K562 (cell line): ENCODE measurements at regions not wholly inside any gene's neighbourhood (a gene's known extent, or its start where the extent isn't known, plus 50 kb on each side); places are given as distances from the start of the nearest gene placed in this dataset.

Source experiments
- ATAC-seq: fragments of 200-7000 bp; cut with Tn5 transposase; 3 replicates; pipeline ENCODE4 v1.9.1; 2020; ENCODE audit warnings: moderate library complexity
- BruUV-seq: library from RNA; stranded (reverse); fragments of 400-500 nt; replicated peaks from 2 replicates; lab custom pipeline; 2021; lab: Mats Ljungman, UMichigan
- CTCF ChIA-PET: fragments of 300-600 bp; formaldehyde crosslinking; extraction: SDS; loops from one replicate; lab custom pipeline; 2021; ENCODE audit warnings: low intra/inter-chr PET ratio; lab: Yijun Ruan, JAX
- POLR2A ChIA-PET: fragments of 300-600, 350-650 bp; sonication (Branson Sonifier 250); formaldehyde crosslinking; extraction: SDS; loops from one replicate; lab custom pipeline; 2021; ENCODE audit warnings: antibody characterized with exemption, inconsistent platforms; lab: Yijun Ruan, JAX
- DNase-seq, 4 experiments: peaks; one replicate each; pipeline versions ENCODE4 v3.0.0 to v3.0.0-alpha.2; 2011 to 2018; ENCODE audit warnings: low spot score in 3 of 4, mixed read lengths in 3 of 4; ENCODE audit errors: extremely low read depth in 1 of 4
- FAIRE-seq: peaks from 2 replicates; lab custom pipeline; 2011; peaks lifted over from hg19 to GRCh38; lab: Jason Lieb, UNC
- H2AFZ ChIP-seq: 2 replicates; pipeline ENCODE4 v1.6.0; 2011; ENCODE audit warnings: low read depth, low read length, control low read depth, inconsistent platforms
- H3K27ac ChIP-seq: fragments of 200-600 bp; 3 replicates; pipeline ENCODE4 v1.8.0; 2011; ENCODE audit warnings: low read depth, mild to moderate bottlenecking, control low read depth, inconsistent platforms, low read length, moderate library complexity, mixed read lengths; ENCODE audit errors: extremely low read depth
- H3K27me3 ChIP-seq, 2 experiments: fragments of 300-600 bp in 1 of 2; 2 replicates in 1 of 2; 3 replicates in 1 of 2; pipeline versions ENCODE4 v1.6.0 to v1.8.0; 2011; ENCODE audit warnings: inconsistent platforms in 2 of 2, low read length in 2 of 2, mild to moderate bottlenecking in 1 of 2, mixed read lengths in 1 of 2, moderate library complexity in 1 of 2; ENCODE audit not compliant: control insufficient read depth in 2 of 2, insufficient read depth in 2 of 2
- H3K36me3 ChIP-seq: fragments of 300-600 bp; 3 replicates; pipeline ENCODE4 v1.8.0; 2011; ENCODE audit warnings: mild to moderate bottlenecking, low read length, inconsistent platforms; ENCODE audit not compliant: control insufficient read depth, insufficient read depth
- H3K4me1 ChIP-seq, 2 experiments: fragments of 200-600 bp in 1 of 2; replicated peaks in 1 of 2; 2 replicates in 1 of 2; 3 replicates in 1 of 2; pipeline versions ENCODE4 v1.5.1 to v1.8.0; 2011; ENCODE audit warnings: inconsistent platforms in 2 of 2, low read length in 2 of 2, mild to moderate bottlenecking in 1 of 2, mixed read lengths in 1 of 2, moderate library complexity in 1 of 2; ENCODE audit not compliant: control insufficient read depth in 2 of 2, insufficient read depth in 2 of 2
- H3K4me2 ChIP-seq: 2 replicates; pipeline ENCODE4 v1.6.1; 2011; ENCODE audit warnings: low read length, control low read depth, inconsistent platforms, mixed read lengths; ENCODE audit not compliant: insufficient read depth
- H3K4me3 ChIP-seq: fragments of 200-600 bp; sonication (generic), shearing (Covaris generic); 2 replicates; pipeline ENCODE4 v1.5.1; 2016; ENCODE audit warnings: control low read depth, inconsistent platforms
- H3K79me2 ChIP-seq: fragments of 200-600 bp; 3 replicates; pipeline ENCODE4 v1.8.0; 2011; ENCODE audit warnings: low read length, inconsistent platforms; ENCODE audit not compliant: control insufficient read depth, insufficient read depth
- H3K9ac ChIP-seq, 2 experiments: 2 replicates each; pipeline versions ENCODE4 v1.6.0 to v1.6.1; 2011; ENCODE audit warnings: low read depth in 2 of 2, low read length in 2 of 2, control low read depth in 1 of 2, inconsistent platforms in 1 of 2, mild to moderate bottlenecking in 1 of 2, mixed read lengths in 1 of 2; ENCODE audit not compliant: insufficient read depth in 1 of 2
- H3K9me1 ChIP-seq: one replicate; pipeline ENCODE4 v1.6.0; 2011; ENCODE audit warnings: inconsistent platforms, mild to moderate bottlenecking, low read length, moderate library complexity; ENCODE audit not compliant: control insufficient read depth, insufficient read depth
- H3K9me3 ChIP-seq: replicated peaks from 2 replicates; pipeline ENCODE4 v1.5.1; 2011; ENCODE audit warnings: low read depth, low read length, inconsistent platforms; ENCODE audit not compliant: control insufficient read depth, insufficient read depth
- H4K20me1 ChIP-seq: replicated peaks from 2 replicates; pipeline ENCODE4 v1.6.1; 2011; ENCODE audit warnings: low read length, inconsistent platforms, mixed read lengths; ENCODE audit not compliant: control insufficient read depth, insufficient read depth
- BRF1 ChIP-seq: IDR thresholded peaks from 3 replicates; pipeline ENCODE4 v1.6.1; 2011; ENCODE audit warnings: borderline replicate concordance, mild to moderate bottlenecking; ENCODE audit not compliant: insufficient read length; ENCODE audit errors: extremely low read depth
- CBX8 ChIP-seq: fragments of 200-600 bp; sonication (generic); IDR thresholded peaks from 2 replicates; pipeline ENCODE4 v1.6.1; 2012; ENCODE audit warnings: borderline replicate concordance, mixed run types, low read depth, mild to moderate bottlenecking, moderate library complexity, mixed read lengths, low read length, control low read depth, inconsistent platforms; ENCODE audit not compliant: poor library complexity, severe bottlenecking; ENCODE audit errors: extremely low read depth
- CGGBP1 ChIP-seq: fragments of 250-450 bp; sonication (Bioruptor Pico); IDR thresholded peaks from 2 replicates; pipeline ENCODE4 v1.9.0; 2021; ENCODE audit warnings: mild to moderate bottlenecking
- CSDE1 ChIP-seq, 2 experiments: fragments of 450-650 bp; IDR thresholded peaks; 2 replicates each; pipeline ENCODE4 v1.6.1; 2016; ENCODE audit warnings: mild to moderate bottlenecking in 1 of 2
- DNMT1 ChIP-seq: fragments of 450-650 bp; IDR thresholded peaks from 2 replicates; pipeline ENCODE4 v1.6.1; 2016; ENCODE audit warnings: antibody characterized with exemption, mild to moderate bottlenecking
- ELF4 ChIP-seq: fragments of 450-650 bp; formaldehyde crosslinking; IDR thresholded peaks from 2 replicates; pipeline ENCODE4 v1.4.0; 2022; ENCODE audit warnings: missing genetic modification characterization
- JUND ChIP-seq, 2 experiments: IDR thresholded peaks; 2 replicates in 1 of 2; 3 replicates in 1 of 2; pipeline ENCODE4 v1.6.1; 2011; ENCODE audit warnings: borderline replicate concordance in 2 of 2, low read depth in 2 of 2, low read length in 2 of 2, improper control_type of control experiment in 1 of 2, missing biosample characterization in 1 of 2, missing genetic modification characterization in 1 of 2, missing genetic modification reagents in 1 of 2
- MAFK ChIP-seq: IDR thresholded peaks from 2 replicates; pipeline ENCODE4 v1.6.1; 2011; ENCODE audit warnings: low read length, improper control_type of control experiment
- NFIC ChIP-seq: fragments of 450-650 bp; IDR thresholded peaks from 2 replicates; pipeline ENCODE4 v1.6.1; 2017; ENCODE audit warnings: mild to moderate bottlenecking, inconsistent platforms
- PPARD ChIP-seq: fragments of 250-450 bp; sonication (Bioruptor Pico); IDR thresholded peaks from 2 replicates; pipeline ENCODE4 v1.8.0; 2022; ENCODE audit warnings: inconsistent platforms, mild to moderate bottlenecking, moderate library complexity
- PTTG1 ChIP-seq: fragments of 450-650 bp; IDR thresholded peaks from 2 replicates; pipeline ENCODE4 v1.6.1; 2016; ENCODE audit warnings: low read depth, mild to moderate bottlenecking, missing genetic modification characterization, missing compliant biosample characterization
- RBM25 ChIP-seq: fragments of 200-400 bp; formaldehyde crosslinking; IDR thresholded peaks from 2 replicates; pipeline ENCODE4 v1.6.1; 2018; ENCODE audit warnings: low read length, low read depth, moderate library complexity; ENCODE audit not compliant: severe bottlenecking
- SUPT5H ChIP-seq: fragments of 450-650 bp; IDR thresholded peaks from 2 replicates; pipeline ENCODE4 v1.6.1; 2016
- ZNF282 ChIP-seq: sonication (generic); formaldehyde crosslinking; IDR thresholded peaks from 2 replicates; pipeline ENCODE4 v1.8.1; 2023; ENCODE audit warnings: missing genetic modification reagents
- WGBS: fragments of 100-300 bp; shearing (Covaris generic); methylation state at CpG from one replicate; pipeline ENCODE4 v1.1.6; 2016; ENCODE audit warnings: low coverage, mixed read lengths; ENCODE audit not compliant: insufficient coverage; ENCODE audit errors: missing lambda C conversion rate; 5-methylcytosine and 5-hydroxymethylcytosine counted together
- in situ Hi-C: fragments of 300-500 bp; cut with MboI; formaldehyde crosslinking; loops from 4 replicates; pipeline ENCODE4 v1.15.0; 2018; ENCODE audit warnings: inconsistent platforms, mixed read lengths
- intact Hi-C: fragments of 100-400 bp; cut with micrococcal nuclease; formaldehyde crosslinking; loops from 2 replicates; pipeline ENCODE4 v1.14.2; 2022
- TF ChIP-seq, protein P1 (sequence below): fragments of 450-650 bp; IDR thresholded peaks from 2 replicates; pipeline ENCODE4 v1.7.1; 2018; ENCODE audit warnings: mild to moderate bottlenecking, low read depth; ENCODE audit not compliant: partially characterized antibody
- TF ChIP-seq, protein P2 (sequence below): fragments of 250-450 bp; sonication (Bioruptor Pico); IDR thresholded peaks from 2 replicates; pipeline ENCODE4 v1.5.0; 2021
- TF ChIP-seq, protein P3 (sequence below): fragments of 450-650 bp; IDR thresholded peaks from 2 replicates; pipeline ENCODE4 v1.6.1; 2016; ENCODE audit warnings: low read depth, mild to moderate bottlenecking, moderate library complexity

DNA sequence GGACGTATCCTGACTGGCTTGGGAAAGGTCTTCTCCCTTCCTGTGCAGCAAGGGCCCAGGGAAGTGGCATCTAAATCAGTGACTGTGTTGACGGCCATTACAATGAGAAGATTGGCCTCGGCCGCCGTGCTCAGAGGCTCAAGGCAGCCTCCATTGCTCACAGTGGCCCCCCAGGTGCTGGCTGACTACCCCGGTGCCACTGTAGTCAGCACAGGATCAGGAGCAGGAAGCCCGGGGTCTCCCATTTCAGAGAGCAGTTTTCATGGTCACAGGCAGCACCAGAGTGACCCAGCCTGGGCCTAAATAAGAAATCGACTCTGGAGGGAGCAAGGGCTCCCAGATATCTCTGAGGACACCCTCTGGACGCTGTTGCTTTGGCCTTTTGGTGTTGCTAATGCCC is 219.4 kb upstream of the ARL4C start (continued):
- no peak for TF ChIP-seq CGGBP1 (CRISPR knock-in tag)

- Histone ChIP-seq H3K79me2 (no peaks in the 10 kb centered on the region), H4K20me1 (no peaks in the 10 kb centered on the region), H2AFZ (no peak overlapping the region), H3K4me3 (no peak overlapping the region), H3K27me3 (no peaks in the 10 kb centered on the region), H3K4me1 (no peaks in the 10 kb centered on the region), H3K27ac (no peak overlapping the region), H3K9me3 (no peaks in the 10 kb centered on the region), H3K36me3 (no peaks in the 10 kb centered on the region), H3K4me2 (no peak overlapping the region), H3K9me1 (no peaks in the 10 kb centered on the region), H3K9ac (no peak overlapping the region)
- ATAC-seq (no peak), DNase-seq (no peak), FAIRE-seq (no peak)
- ChIA-PET POLR2A (no interaction called here), CTCF (no interaction called here)
- intact Hi-C loops (no loop called here), in situ Hi-C loops (no loop called here)
- WGBS: 0% methylated on average over 11 of the region's 13 CpGs
- no peak for TF ChIP-seq PTTG1 (tag)
- TF ChIP-seq SUPT5H: no peak
- no peak for TF ChIP-seq CBX8
- no peak for TF ChIP-seq JUND (IDR thresholded peaks at IDR 0.05; ENCODE audit: borderline replicate concordance, low read depth, low read length)
- no peak for TF ChIP-seq JUND (tag; IDR thresholded peaks at IDR 0.05; ENCODE audit: borderline replicate concordance, low read depth, low read length)
- no peak for TF ChIP-seq ZNF282 (CRISPR knock-in tag)
- TF ChIP-seq, protein P1, sequence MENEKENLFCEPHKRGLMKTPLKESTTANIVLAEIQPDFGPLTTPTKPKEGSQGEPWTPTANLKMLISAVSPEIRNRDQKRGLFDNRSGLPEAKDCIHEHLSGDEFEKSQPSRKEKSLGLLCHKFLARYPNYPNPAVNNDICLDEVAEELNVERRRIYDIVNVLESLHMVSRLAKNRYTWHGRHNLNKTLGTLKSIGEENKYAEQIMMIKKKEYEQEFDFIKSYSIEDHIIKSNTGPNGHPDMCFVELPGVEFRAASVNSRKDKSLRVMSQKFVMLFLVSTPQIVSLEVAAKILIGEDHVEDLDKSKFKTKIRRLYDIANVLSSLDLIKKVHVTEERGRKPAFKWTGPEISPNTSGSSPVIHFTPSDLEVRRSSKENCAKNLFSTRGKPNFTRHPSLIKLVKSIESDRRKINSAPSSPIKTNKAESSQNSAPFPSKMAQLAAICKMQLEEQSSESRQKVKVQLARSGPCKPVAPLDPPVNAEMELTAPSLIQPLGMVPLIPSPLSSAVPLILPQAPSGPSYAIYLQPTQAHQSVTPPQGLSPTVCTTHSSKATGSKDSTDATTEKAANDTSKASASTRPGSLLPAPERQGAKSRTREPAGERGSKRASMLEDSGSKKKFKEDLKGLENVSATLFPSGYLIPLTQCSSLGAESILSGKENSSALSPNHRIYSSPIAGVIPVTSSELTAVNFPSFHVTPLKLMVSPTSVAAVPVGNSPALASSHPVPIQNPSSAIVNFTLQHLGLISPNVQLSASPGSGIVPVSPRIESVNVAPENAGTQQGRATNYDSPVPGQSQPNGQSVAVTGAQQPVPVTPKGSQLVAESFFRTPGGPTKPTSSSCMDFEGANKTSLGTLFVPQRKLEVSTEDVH: no peak
- no peak for TF ChIP-seq CSDE1 (IDR thresholded peaks at IDR 0.05)
- TF ChIP-seq BRF1: no peak
- TF ChIP-seq ELF4 (CRISPR knock-in tag): no peak
- no peak for TF ChIP-seq DNMT1
- TF ChIP-seq, protein P2, sequence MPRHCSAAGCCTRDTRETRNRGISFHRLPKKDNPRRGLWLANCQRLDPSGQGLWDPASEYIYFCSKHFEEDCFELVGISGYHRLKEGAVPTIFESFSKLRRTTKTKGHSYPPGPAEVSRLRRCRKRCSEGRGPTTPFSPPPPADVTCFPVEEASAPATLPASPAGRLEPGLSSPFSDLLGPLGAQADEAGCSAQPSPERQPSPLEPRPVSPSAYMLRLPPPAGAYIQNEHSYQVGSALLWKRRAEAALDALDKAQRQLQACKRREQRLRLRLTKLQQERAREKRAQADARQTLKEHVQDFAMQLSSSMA: no peak
- TF ChIP-seq PPARD (CRISPR knock-in tag): no peak
- no peak for TF ChIP-seq RBM25
- TF ChIP-seq, protein P3, sequence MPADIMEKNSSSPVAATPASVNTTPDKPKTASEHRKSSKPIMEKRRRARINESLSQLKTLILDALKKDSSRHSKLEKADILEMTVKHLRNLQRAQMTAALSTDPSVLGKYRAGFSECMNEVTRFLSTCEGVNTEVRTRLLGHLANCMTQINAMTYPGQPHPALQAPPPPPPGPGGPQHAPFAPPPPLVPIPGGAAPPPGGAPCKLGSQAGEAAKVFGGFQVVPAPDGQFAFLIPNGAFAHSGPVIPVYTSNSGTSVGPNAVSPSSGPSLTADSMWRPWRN: no peak
- no peak for TF ChIP-seq MAFK
- no peak for TF ChIP-seq NFIC
- no TSS peak for BruUV-seq
Measured at GRCh38 chr2:234715671-234716250, 218.9 kb upstream of the ARL4C start.
